CD14-positive monocyte (primary cell): ENCODE measurements at regions not wholly inside any gene's neighbourhood (a gene's known extent, or its start where the extent isn't known, plus 50 kb on each side); places are given as distances from the start of the nearest gene placed in this dataset.

Experiments used
- DNase-seq, 3 donors: peaks; one replicate each; pipeline ENCODE4 v3.0.0-alpha.2; 2011 to 2022
- H2AFZ ChIP-seq: 2 replicates; pipeline ENCODE4 v1.6.0; 2012; ENCODE audit warnings: mild to moderate bottlenecking, low read depth, low read length, inconsistent platforms; ENCODE audit not compliant: insufficient read depth, poor library complexity, severe bottlenecking
- H3K27ac ChIP-seq, 2 donors: 1 replicate in 1 of 2; 2 replicates in 1 of 2; pipeline ENCODE4 v1.5.1; 2012 to 2013; ENCODE audit warnings: low read length in 2 of 2, control low read depth in 1 of 2, inconsistent platforms in 1 of 2, low read depth in 1 of 2, mild to moderate bottlenecking in 1 of 2
- H3K27me3 ChIP-seq, 2 donors: one replicate each; pipeline versions ENCODE4 v1.6.0 to v1.6.1; 2011 to 2013; ENCODE audit warnings: low read length in 2 of 2; ENCODE audit not compliant: control insufficient read depth in 2 of 2, insufficient read depth in 2 of 2
- H3K36me3 ChIP-seq, 2 donors: replicated peaks in 1 of 2; 1 replicate in 1 of 2; 2 replicates in 1 of 2; pipeline versions ENCODE4 v1.5.1 to v1.6.1; 2012 to 2013; ENCODE audit warnings: low read length in 2 of 2, control low read depth in 1 of 2, inconsistent platforms in 1 of 2, mild to moderate bottlenecking in 1 of 2; ENCODE audit not compliant: insufficient read depth in 2 of 2, control insufficient read depth in 1 of 2
- H3K4me1 ChIP-seq, 2 donors: 1 replicate in 1 of 2; 2 replicates in 1 of 2; pipeline versions ENCODE4 v1.5.1 to v1.6.1; 2012 to 2013; ENCODE audit warnings: low read length in 2 of 2, control low read depth in 1 of 2, inconsistent platforms in 1 of 2, mild to moderate bottlenecking in 1 of 2, moderate library complexity in 1 of 2; ENCODE audit not compliant: insufficient read depth in 2 of 2, control insufficient read depth in 1 of 2
- H3K4me2 ChIP-seq: replicated peaks from 2 replicates; pipeline ENCODE3; 2012; ENCODE audit warnings: low read length, moderate library complexity, mild to moderate bottlenecking; ENCODE audit not compliant: poor library complexity, severe bottlenecking; ENCODE audit errors: extremely low read depth
- H3K4me3 ChIP-seq, 3 experiments: fragments of 200-600 bp in 1 of 3; sonication (generic) in 1 of 3; replicated peaks in 1 of 3; 1 replicate in 2 of 3; 2 replicates in 1 of 3; pipeline ENCODE4 v1.5.1; 2011 to 2013; ENCODE audit warnings: low read length in 3 of 3, mild to moderate bottlenecking in 3 of 3, control low read depth in 2 of 3, low read depth in 2 of 3, inconsistent platforms in 1 of 3, moderate library complexity in 1 of 3
- H3K79me2 ChIP-seq: 2 replicates; pipeline ENCODE4 v1.6.0; 2012; ENCODE audit warnings: mild to moderate bottlenecking, control low read depth, inconsistent platforms, low read length, moderate library complexity; ENCODE audit not compliant: insufficient read depth
- H3K9ac ChIP-seq: 2 replicates; pipeline ENCODE4 v1.6.0; 2017; ENCODE audit warnings: low read length, mild to moderate bottlenecking; ENCODE audit not compliant: insufficient read depth, poor library complexity, severe bottlenecking
- H3K9me3 ChIP-seq, 2 donors: replicated peaks in 1 of 2; 1 replicate in 1 of 2; 2 replicates in 1 of 2; pipeline versions ENCODE4 v1.5.1 to v1.6.1; 2012 to 2013; ENCODE audit warnings: low read length in 2 of 2, control low read depth in 1 of 2; ENCODE audit not compliant: control insufficient read depth in 1 of 2, insufficient read depth in 1 of 2
- H4K20me1 ChIP-seq: 2 replicates; pipeline ENCODE4 v1.6.0; 2012; ENCODE audit warnings: mild to moderate bottlenecking, low read length, control low read depth, moderate library complexity; ENCODE audit not compliant: insufficient read depth
- H3K27ac Mint-ChIP-seq, 7 donors: one replicate each; pipeline ENCODE4 v1.8.0; 2020; ENCODE audit warnings: mild to moderate bottlenecking in 7 of 7, mixed read lengths in 7 of 7, moderate library complexity in 6 of 7, inconsistent platforms in 2 of 7
- H3K27me3 Mint-ChIP-seq, 3 donors: one replicate each; pipeline ENCODE4 v1.8.0; 2021 to 2022; ENCODE audit warnings: low read depth in 3 of 3, mild to moderate bottlenecking in 3 of 3, mixed read lengths in 3 of 3, moderate library complexity in 3 of 3, inconsistent platforms in 1 of 3
- H3K36me3 Mint-ChIP-seq, 2 donors: one replicate each; pipeline ENCODE4 v1.8.0; 2020; ENCODE audit warnings: mixed read lengths in 2 of 2, inconsistent platforms in 1 of 2, mild to moderate bottlenecking in 1 of 2
- H3K4me1 Mint-ChIP-seq: one replicate; pipeline ENCODE4 v1.8.0; 2020; ENCODE audit warnings: mild to moderate bottlenecking, mixed read lengths
- H3K4me3 Mint-ChIP-seq, 2 donors: one replicate each; pipeline ENCODE4 v1.8.0; 2020; ENCODE audit warnings: mild to moderate bottlenecking in 2 of 2, mixed read lengths in 2 of 2, moderate library complexity in 1 of 2
- H3K9me3 Mint-ChIP-seq, 7 donors: one replicate each; pipeline ENCODE4 v1.8.0; 2020 to 2022; ENCODE audit warnings: mixed read lengths in 7 of 7, mild to moderate bottlenecking in 6 of 7, moderate library complexity in 6 of 7, inconsistent platforms in 2 of 7
- CTCF ChIP-seq: fragments of 200-600 bp; IDR thresholded peaks from one replicate; pipeline ENCODE4 v1.8.0; 2022; ENCODE audit warnings: antibody characterized with exemption, mild to moderate bottlenecking
- WGBS: methylation state at CpG from one replicate; pipeline ENCODE4 v1.1.5; 2013; ENCODE audit warnings: missing lambda C conversion rate; ENCODE audit not compliant: insufficient coverage; 5-methylcytosine and 5-hydroxymethylcytosine counted together
- intact Hi-C, 2 donors: fragments of 100-400 bp; cut with micrococcal nuclease; formaldehyde crosslinking; loops; one replicate each; pipeline versions ENCODE4 v1.15.0 to v1.15.1; 2023

- no peaks in the 10 kb centered on the region for H3K9me3 Mint-ChIP-seq
- intact Hi-C loops = no loop called here
- H3K4me1 Mint-ChIP-seq = no peaks in the 10 kb centered on the region
- no peaks in the 10 kb centered on the region for H3K36me3 Mint-ChIP-seq
- no peak overlapping the region for H3K27ac Mint-ChIP-seq
- Histone ChIP-seq H3K4me1 (no peaks in the 10 kb centered on the region), H3K9ac (no peak overlapping the region), H3K27ac (no peak overlapping the region), H3K9me3 (no peaks in the 10 kb centered on the region), H3K27me3 (no peaks in the 10 kb centered on the region), H3K79me2 (no peaks in the 10 kb centered on the region), H3K36me3 (no peaks in the 10 kb centered on the region), H3K4me2 (no peak overlapping the region), H2AFZ (no peak overlapping the region), H3K4me3 (no peak overlapping the region), H4K20me1 (no peaks in the 10 kb centered on the region)
- TF ChIP-seq CTCF = no peak
- no peak overlapping the region for H3K4me3 Mint-ChIP-seq
- no peak for DNase-seq
- 92% methylated on average over 2 of the region's 2 CpGs for WGBS
- peaks cover 0 to 2% (median 1%) of the 10 kb centered on the region in 3 donors for H3K27me3 Mint-ChIP-seq
Observed at GRCh38 chr10:57362811-57363210, 904.9 kb downstream of the IPMK start.

- WGBS = no CpG with 5 or more reads among the region's 4 CpGs
- TF ChIP-seq CTCF = no peak
- intact Hi-C loops = no loop called here
- Histone ChIP-seq H3K9me3 (peaks cover 4 to 5% of the 10 kb centered on the region in 2 donors), H4K20me1 (no peaks in the 10 kb centered on the region), H3K79me2 (no peaks in the 10 kb centered on the region), H3K4me2 (no peak overlapping the region), H3K27me3 (no peaks in the 10 kb centered on the region), H3K4me1 (no peaks in the 10 kb centered on the region), H3K36me3 (no peaks in the 10 kb centered on the region), H3K27ac (no peak overlapping the region), H2AFZ (no peak overlapping the region), H3K4me3 (no peak overlapping the region), H3K9ac (no peak overlapping the region)
- Mint-ChIP-seq H3K27ac (no peak overlapping the region), H3K4me3 (no peak overlapping the region), H3K36me3 (no peaks in the 10 kb centered on the region), H3K27me3 (peaks cover 0 to 1% (median 0%) of the 10 kb centered on the region in 3 donors), H3K4me1 (no peaks in the 10 kb centered on the region), H3K9me3 (peaks cover 0 to 3% (median 0%) of the 10 kb centered on the region in 7 donors)
- no peak for DNase-seq
Observed at GRCh38 chr10:57353403-57354003, 914.2 kb downstream of the IPMK start.
